ENCODE measurements at regions not wholly inside any gene's neighbourhood (a gene's known extent, or its start where the extent isn't known, plus 50 kb on each side); places are given as distances from the start of the nearest gene placed in this dataset.

GRCh38 chr11:18878211-18878610 lies 61.0 kb downstream of the MRGPRX1 start:
- no peak for DNase-seq

GRCh38 chr11:18865951-18866350 lies 73.3 kb downstream of the MRGPRX1 start:
- no peak for DNase-seq

DNA sequence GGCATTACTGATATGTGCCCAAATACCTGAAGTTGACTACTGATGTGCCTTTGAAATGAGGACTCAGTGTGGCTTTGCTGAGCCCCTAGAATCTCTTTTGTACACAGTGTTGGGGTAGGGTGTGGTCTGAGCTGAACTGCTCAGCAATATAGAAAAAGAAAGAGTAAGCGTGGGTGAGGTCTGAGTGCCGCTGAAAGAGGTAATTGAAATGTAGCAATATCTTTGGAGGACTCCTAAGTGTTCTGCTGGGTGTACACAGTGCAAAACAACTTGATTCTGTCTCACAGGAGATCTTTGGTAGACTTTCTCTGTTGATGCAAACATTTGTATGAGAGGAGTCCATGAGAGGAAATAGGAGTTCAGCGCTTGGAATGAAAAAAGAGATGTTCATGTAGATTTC lies 73.7 kb upstream of the PTPN5 start:
- DNase-seq = no peak

DNA sequence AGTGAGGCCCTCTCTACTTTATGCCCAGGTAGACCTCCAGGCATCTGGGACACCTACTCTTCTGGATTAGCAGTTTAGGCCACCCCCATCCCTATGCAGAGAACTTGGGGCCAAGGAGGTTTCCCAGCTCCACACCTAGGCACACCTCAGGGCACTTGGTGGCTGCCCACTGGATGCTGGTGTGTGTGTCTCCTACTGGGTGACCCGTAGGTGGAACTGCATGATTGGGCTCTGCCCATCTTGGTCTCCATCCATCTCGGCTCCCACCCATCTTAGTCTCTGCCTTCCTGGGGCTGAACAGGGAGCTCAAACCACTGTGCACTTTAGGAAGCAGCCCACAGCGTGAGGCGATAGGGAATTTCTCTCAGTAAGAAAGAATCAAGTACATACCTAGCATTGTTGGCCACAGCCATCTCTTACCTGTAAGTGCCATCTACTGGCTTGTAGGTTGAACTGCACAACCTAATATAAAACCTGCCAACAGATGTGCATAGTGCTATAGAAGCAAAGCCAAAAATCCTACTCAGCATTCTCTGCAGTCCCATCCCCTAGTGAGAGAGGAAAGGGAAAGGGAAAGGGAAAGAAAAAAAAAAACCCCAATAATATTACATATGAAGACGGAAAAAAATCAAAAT lies 61.6 kb upstream of the PTPN5 start:
- peak; percentile 3 for DNase-seq

GRCh38 chr11:18849406-18849805 lies 57.8 kb upstream of the PTPN5 start:
- DNase-seq = no peak

DNA sequence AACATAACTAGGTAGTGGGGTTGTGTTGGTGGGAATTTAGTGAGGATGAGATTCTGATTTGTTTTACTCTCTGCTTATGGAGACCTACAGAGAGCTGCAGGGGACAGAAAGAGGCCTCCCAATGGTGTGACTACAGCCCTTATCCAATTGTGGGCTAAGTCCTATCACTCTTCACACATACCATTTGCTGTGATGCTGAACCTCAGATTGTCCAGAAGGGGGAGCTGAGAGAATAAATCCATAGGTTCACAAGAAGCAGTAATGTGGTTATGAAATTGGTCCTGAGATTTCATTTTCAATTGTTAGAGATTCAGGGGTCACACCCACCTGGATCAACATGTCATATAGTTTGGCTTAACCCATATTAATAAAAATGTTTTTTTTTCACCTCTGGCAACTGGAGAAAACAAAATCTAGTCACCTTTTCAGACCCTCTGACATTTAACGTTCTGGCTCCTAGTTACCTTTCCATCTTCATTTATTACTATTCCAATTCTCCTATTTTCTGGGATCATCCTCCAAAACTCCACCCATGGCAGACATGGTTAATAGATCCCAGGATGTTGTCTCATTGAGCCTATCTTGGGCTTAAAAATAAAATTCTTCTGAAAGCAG lies 53.3 kb upstream of the PTPN5 start:
- DNase-seq = peak; percentile 11
